Kidney (tissue), 13 donors: ENCODE measurements at regions not wholly inside any gene's neighbourhood (a gene's known extent, or its start where the extent isn't known, plus 50 kb on each side); places are given as distances from the start of the nearest gene placed in this dataset.

Source experiments
- DNase-seq, 5 donors: peaks; one replicate each; pipeline ENCODE4 v3.0.0-alpha.2; 2013 to 2020
- FAIRE-seq: peaks from 2 replicates; lab custom pipeline; 2012; peaks lifted over from hg19 to GRCh38; lab: Jason Lieb, UNC
- H3K27ac ChIP-seq, 2 donors: one replicate each; pipeline ENCODE4 v1.7.0; 2013; ENCODE audit warnings: low read depth in 2 of 2, low read length in 2 of 2, inconsistent platforms in 1 of 2
- H3K27me3 ChIP-seq: one replicate; pipeline ENCODE4 v1.7.1; 2013; ENCODE audit warnings: low read length, inconsistent platforms; ENCODE audit not compliant: control insufficient read depth, insufficient read depth
- H3K36me3 ChIP-seq, 3 donors: one replicate each; pipeline versions ENCODE4 v1.7.0 to v1.7.1; 2013; ENCODE audit warnings: low read length in 3 of 3, control low read depth in 1 of 3, inconsistent platforms in 1 of 3; ENCODE audit not compliant: insufficient read depth in 3 of 3, control insufficient read depth in 2 of 3
- H3K4me1 ChIP-seq, 3 donors: one replicate each; pipeline versions ENCODE4 v1.7.0 to v1.7.1; 2013; ENCODE audit warnings: low read length in 3 of 3, inconsistent platforms in 1 of 3, low read depth in 1 of 3; ENCODE audit not compliant: control insufficient read depth in 2 of 3, insufficient read depth in 2 of 3
- H3K4me3 ChIP-seq, 3 donors: one replicate each; pipeline versions ENCODE4 v1.7.0 to v1.8.1; 2013; ENCODE audit warnings: low read length in 3 of 3, control low read depth in 1 of 3, inconsistent platforms in 1 of 3
- H3K9ac ChIP-seq, 3 donors: one replicate each; pipeline versions ENCODE4 v1.7.0 to v1.7.1; 2013; ENCODE audit warnings: low read length in 3 of 3, control low read depth in 1 of 3, inconsistent platforms in 1 of 3
- H3K9me3 ChIP-seq, 3 donors: one replicate each; pipeline versions ENCODE4 v1.7.0 to v1.7.1; 2013; ENCODE audit warnings: low read length in 3 of 3, control low read depth in 1 of 3, inconsistent platforms in 1 of 3; ENCODE audit not compliant: control insufficient read depth in 2 of 3, insufficient read depth in 1 of 3
- intact Hi-C: fragments of 100-400 bp; cut with DNase I; formaldehyde crosslinking; loops from one replicate; pipeline ENCODE4 v1.11.1; 2022
- TF ChIP-seq, protein P1 (sequence below): IDR thresholded peaks from 3 replicates; pipeline ENCODE4 v1.5.1; 2012; ENCODE audit warnings: mild to moderate bottlenecking, moderate library complexity, borderline replicate concordance; ENCODE audit not compliant: insufficient read depth; ENCODE audit errors: extremely low read depth
- donor health status: control.
- donor health status: control.
- donor health status: control.
- donor health status: control.
- donor health status: control.
- donor health status: DM: yes; HTN: yes; CAD: no.
- donor health status: Normal renal cell carcinoma (clear cell type).

DNA sequence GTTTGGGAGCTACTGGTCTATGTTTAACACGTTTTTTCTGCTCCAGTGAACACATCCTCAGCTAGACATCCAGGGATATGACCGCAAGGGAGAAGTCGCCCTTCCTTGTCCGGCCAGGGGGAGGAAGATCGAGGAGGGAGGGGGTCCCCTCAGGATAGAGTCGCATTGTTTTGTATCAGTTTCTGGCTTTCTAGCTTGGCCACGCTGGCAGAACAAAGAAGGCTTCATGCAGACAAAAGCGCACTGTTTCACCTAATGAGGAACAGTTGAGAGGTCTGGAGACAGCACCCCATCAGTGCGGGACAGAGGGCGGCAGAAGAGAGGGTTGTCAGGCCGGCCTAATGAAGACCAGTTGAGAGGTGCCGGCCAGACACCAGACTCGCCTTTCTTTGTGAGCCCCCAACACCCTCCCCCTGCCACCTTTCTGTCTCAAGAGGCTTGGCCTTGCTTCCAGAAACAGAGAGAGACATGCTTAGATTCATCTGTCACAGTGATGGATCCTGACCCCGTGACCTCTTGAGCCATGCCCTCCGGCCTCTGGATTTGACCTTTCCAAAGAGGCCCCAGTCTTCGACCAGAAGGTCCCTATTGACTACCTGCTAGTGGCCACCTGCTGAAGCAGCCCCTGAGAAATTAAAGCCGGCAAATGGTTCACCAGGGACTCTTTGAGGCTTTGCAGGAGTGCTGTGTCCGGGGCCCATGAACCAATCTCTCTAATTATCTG is 254.7 kb upstream of the TBX3 start:
- Histone ChIP-seq H3K9ac (no peak overlapping the region), H3K27me3 (no peaks in the 10 kb centered on the region), H3K9me3 (no peaks in the 10 kb centered on the region), H3K27ac (no peak overlapping the region), H3K4me3 (no peak overlapping the region), H3K36me3 (no peaks in the 10 kb centered on the region), H3K4me1 (no peaks in the 10 kb centered on the region)
- DNase-seq (no peak), FAIRE-seq (no peak)
- intact Hi-C loops: no loop called here
- TF ChIP-seq, protein P1, sequence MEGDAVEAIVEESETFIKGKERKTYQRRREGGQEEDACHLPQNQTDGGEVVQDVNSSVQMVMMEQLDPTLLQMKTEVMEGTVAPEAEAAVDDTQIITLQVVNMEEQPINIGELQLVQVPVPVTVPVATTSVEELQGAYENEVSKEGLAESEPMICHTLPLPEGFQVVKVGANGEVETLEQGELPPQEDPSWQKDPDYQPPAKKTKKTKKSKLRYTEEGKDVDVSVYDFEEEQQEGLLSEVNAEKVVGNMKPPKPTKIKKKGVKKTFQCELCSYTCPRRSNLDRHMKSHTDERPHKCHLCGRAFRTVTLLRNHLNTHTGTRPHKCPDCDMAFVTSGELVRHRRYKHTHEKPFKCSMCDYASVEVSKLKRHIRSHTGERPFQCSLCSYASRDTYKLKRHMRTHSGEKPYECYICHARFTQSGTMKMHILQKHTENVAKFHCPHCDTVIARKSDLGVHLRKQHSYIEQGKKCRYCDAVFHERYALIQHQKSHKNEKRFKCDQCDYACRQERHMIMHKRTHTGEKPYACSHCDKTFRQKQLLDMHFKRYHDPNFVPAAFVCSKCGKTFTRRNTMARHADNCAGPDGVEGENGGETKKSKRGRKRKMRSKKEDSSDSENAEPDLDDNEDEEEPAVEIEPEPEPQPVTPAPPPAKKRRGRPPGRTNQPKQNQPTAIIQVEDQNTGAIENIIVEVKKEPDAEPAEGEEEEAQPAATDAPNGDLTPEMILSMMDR: no peak

DNA sequence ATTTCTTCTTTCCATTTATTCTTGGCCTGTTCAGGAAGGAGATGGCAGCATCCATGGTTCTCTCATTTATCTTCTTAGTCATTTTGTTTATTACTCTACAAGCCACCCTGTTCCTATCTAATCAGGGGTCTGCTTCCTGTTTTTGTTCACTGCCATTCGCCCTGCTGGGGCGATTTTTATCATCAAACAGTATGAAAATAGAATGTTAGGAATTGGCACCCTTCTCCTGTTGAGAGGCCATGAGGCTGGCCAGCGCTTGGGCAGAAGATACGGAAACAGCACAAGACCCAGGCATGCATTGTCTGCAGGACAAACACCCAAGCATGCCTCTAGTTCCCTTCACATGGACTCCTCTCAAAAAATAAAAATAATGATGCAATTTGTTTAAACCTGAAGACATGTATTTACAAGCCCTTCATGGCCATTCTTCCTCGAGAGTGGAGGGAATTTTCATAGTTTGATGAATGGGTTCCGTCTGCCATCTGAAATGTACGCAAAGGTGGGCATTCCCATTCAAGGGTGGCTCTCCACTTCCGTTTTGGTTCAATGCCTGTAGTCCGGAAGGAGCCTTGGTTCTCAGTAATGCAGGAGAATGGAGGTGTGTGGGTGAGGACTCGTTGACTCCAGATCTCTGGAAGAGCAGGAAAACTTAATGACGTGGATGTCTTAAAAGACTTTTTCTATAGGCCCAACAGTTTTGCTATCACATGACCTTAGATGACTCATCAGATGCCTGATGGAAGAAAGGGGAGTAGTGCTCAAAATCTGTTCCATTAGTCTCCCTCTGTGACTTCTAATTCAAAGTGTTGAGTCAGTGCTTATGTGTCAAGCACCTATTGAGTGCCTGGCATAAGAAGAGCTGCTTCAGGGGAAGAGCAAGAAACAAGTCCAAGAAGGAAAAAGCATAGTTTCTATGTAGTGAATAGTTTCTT is 252.4 kb upstream of the TBX3 start:
- DNase-seq: no peak
- no peaks in the 10 kb centered on the region for H3K36me3 ChIP-seq
- no peaks in the 10 kb centered on the region for H3K27me3 ChIP-seq
- no peak for FAIRE-seq
- H3K9me3 ChIP-seq: no peaks in the 10 kb centered on the region
- intact Hi-C loops: no loop called here
- H3K27ac ChIP-seq: peak overlapping the region in 1 of 2 donors; percentile 14
- TF ChIP-seq, protein P1: no peak
- no peaks in the 10 kb centered on the region for H3K4me1 ChIP-seq
- no peak overlapping the region for H3K4me3 ChIP-seq
- no peak overlapping the region for H3K9ac ChIP-seq

DNA sequence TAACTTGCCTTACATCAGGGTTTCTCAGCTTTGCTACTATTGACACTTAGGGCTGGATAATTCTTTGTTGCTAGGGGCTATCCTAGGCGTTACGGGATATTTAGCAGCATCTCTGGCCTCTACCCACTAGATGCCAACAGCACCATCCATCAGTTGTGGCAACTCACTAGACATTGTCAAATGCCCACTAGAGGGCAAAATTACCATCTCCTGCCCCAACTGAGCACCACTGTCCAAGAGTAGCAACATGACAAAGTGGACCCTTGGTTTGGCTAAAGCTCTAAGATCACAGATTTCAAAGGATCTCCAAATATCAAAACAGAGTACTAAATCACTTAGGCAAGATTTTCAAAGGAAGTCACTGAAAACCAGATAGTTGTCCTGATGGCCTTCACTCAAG is 251.7 kb upstream of the TBX3 start:
- Histone ChIP-seq H3K9ac (no peak overlapping the region), H3K27me3 (no peaks in the 10 kb centered on the region), H3K27ac (no peak overlapping the region), H3K4me3 (no peak overlapping the region), H3K9me3 (peaks cover 0 to 2% (median 0%) of the 10 kb centered on the region in 3 donors), H3K4me1 (no peaks in the 10 kb centered on the region), H3K36me3 (no peaks in the 10 kb centered on the region)
- DNase-seq: no peak
- no peak for FAIRE-seq
- TF ChIP-seq, protein P1: no peak
- intact Hi-C loops: no loop called here
